ENCODE measurements at regions not wholly inside any gene's neighbourhood (a gene's known extent, or its start where the extent isn't known, plus 50 kb on each side); places are given as distances from the start of the nearest gene placed in this dataset.
"Not testable (repeated sequence)": the region's sequence is repeated elsewhere in the genome, so short reads cannot be mapped to it uniquely, and the experiment has no call there.

DNA sequence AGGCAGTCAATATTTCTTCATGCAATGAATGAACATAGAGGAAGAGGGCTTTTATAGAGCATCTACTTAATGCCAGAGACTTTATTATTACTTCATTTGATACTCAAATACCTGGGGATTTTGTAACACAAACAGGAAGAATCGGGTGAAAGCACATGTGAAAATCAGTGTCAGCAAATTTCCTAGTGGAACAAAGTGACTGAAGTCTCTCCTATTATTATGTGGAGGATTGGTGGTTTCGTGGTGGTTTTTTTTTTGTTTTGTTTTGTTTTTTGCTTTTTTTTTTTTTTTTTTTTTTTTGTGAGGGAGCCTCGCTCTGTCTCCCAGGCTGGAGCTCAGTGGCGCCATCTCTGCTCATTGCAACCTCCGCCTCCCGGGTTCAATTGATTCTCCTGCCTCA, 207.0 kb downstream of the RRAGB start:
- no peak overlapping the region for H3K4me3 Mint-ChIP-seq
- no peaks in the 10 kb centered on the region for H3K27me3 Mint-ChIP-seq
- H3K9me3 Mint-ChIP-seq, result peaks cover 16% of the 10 kb centered on the region
- H3K4me1 Mint-ChIP-seq, result no peaks in the 10 kb centered on the region
- H3K36me3 Mint-ChIP-seq, result peaks cover 5% of the 10 kb centered on the region
- no peak for DNase-seq
- H3K27ac Mint-ChIP-seq, result no peak overlapping the region

GRCh38 chrX:55928529-55928928, 211.0 kb downstream of the RRAGB start:
- H3K9me3 Mint-ChIP-seq, result peaks cover 14% of the 10 kb centered on the region
- H3K36me3 Mint-ChIP-seq, H3K27me3 Mint-ChIP-seq, H3K27ac Mint-ChIP-seq, H3K4me1 Mint-ChIP-seq, H3K4me3 Mint-ChIP-seq, DNase-seq: not testable (repeated sequence)

Measured in activated naive CD8-positive, alpha-beta T cell treated with anti-CD3 and anti-CD28 coated beads for 36 hours (primary cell).